MM.1S (cell line): ENCODE measurements at regions not wholly inside any gene's neighbourhood (a gene's known extent, or its start where the extent isn't known, plus 50 kb on each side); places are given as distances from the start of the nearest gene placed in this dataset.

Experiments used
- EZH2 ChIP-seq: fragments of 300-600 bp; sonication (generic); optimal IDR thresholded peaks from 2 replicates; pipeline ENCODE3; 2017; ENCODE audit warnings: low read depth, mild to moderate bottlenecking, antibody characterized with exemption, low read length, mixed read lengths
- TF ChIP-seq, protein P1 (sequence below): fragments of 300-600 bp; sonication (generic); IDR thresholded peaks from 2 replicates; pipeline ENCODE4 v1.5.1; 2016; ENCODE audit warnings: antibody characterized with exemption, low read length, mixed read lengths

DNA sequence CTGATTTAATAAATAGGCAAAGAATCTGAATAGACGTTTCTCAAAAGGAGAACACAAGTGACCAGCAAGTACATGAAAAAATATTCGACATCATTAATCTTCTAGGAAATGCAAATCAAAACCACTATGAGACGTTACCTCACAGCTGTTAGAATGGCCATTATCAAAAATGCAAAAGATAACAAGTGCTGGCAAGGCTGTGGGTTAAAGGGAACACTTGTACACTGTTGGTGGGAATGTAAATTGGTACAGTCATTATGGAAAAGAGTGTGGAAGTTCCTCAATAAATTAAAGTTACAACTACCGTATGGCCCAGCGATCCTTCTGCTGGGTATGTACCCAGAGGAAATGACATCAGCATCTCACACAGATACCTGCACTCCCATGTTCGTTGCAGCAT is 253.9 kb upstream of the BMP2 start:
- TF ChIP-seq, protein P1, sequence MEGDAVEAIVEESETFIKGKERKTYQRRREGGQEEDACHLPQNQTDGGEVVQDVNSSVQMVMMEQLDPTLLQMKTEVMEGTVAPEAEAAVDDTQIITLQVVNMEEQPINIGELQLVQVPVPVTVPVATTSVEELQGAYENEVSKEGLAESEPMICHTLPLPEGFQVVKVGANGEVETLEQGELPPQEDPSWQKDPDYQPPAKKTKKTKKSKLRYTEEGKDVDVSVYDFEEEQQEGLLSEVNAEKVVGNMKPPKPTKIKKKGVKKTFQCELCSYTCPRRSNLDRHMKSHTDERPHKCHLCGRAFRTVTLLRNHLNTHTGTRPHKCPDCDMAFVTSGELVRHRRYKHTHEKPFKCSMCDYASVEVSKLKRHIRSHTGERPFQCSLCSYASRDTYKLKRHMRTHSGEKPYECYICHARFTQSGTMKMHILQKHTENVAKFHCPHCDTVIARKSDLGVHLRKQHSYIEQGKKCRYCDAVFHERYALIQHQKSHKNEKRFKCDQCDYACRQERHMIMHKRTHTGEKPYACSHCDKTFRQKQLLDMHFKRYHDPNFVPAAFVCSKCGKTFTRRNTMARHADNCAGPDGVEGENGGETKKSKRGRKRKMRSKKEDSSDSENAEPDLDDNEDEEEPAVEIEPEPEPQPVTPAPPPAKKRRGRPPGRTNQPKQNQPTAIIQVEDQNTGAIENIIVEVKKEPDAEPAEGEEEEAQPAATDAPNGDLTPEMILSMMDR, result no peak
- TF ChIP-seq EZH2, result no peak
